ENCODE measurements at regions not wholly inside any gene's neighbourhood (a gene's known extent, or its start where the extent isn't known, plus 50 kb on each side); places are given as distances from the start of the nearest gene placed in this dataset.
"Not testable (repeated sequence)": the region's sequence is repeated elsewhere in the genome, so short reads cannot be mapped to it uniquely, and the experiment has no call there.

- DNase-seq = no peak
These were observed 787.9 kb upstream of the POM121L12 start for GRCh38 chr7:52247518-52247917.

GRCh38 chr7:52243685-52244084 lies 791.7 kb upstream of the POM121L12 start:
- DNase-seq = no peak

- DNase-seq = no peak
These were observed 802.2 kb upstream of the POM121L12 start for GRCh38 chr7:52233248-52233647.

- DNase-seq = no peak
These were observed 823.5 kb upstream of the POM121L12 start for GRCh38 chr7:52211930-52212329.

GRCh38 chr7:52209614-52210013 lies 825.8 kb upstream of the POM121L12 start:
- DNase-seq = no peak

GRCh38 chr7:52197221-52197620 lies 838.2 kb upstream of the POM121L12 start:
- no peak for DNase-seq

- DNase-seq = no peak
These were observed 839.8 kb upstream of the POM121L12 start for GRCh38 chr7:52195664-52196063.

GRCh38 chr7:52189153-52189778 lies 846.2 kb upstream of the POM121L12 start:
- DNase-seq = no peak

- DNase-seq = no peak
These were observed 851.3 kb upstream of the POM121L12 start for GRCh38 chr7:52184006-52184703.

- DNase-seq = no peak
These were observed 855.5 kb upstream of the POM121L12 start for GRCh38 chr7:52179934-52180333.

- DNase-seq = no peak
These were observed 851.5 kb upstream of the COBL start for GRCh38 chr7:52168085-52168484.

- no peak for DNase-seq
These were observed 846.7 kb upstream of the COBL start for GRCh38 chr7:52163311-52163710.

- no peak for DNase-seq
These were observed 844.9 kb upstream of the COBL start for GRCh38 chr7:52161483-52161882.

- not testable (repeated sequence) for DNase-seq
These were observed 842.8 kb upstream of the COBL start for GRCh38 chr7:52159421-52159820.

- DNase-seq = no peak
These were observed 837.8 kb upstream of the COBL start for GRCh38 chr7:52154382-52154781.

GRCh38 chr7:52151559-52151958 lies 835.0 kb upstream of the COBL start:
- no peak for DNase-seq

- no peak for DNase-seq
These were observed 834.3 kb upstream of the COBL start for GRCh38 chr7:52150952-52151351.

GRCh38 chr7:52146871-52147634 lies 830.4 kb upstream of the COBL start:
- no peak for DNase-seq

GRCh38 chr7:52143219-52143618 lies 826.6 kb upstream of the COBL start:
- no peak for DNase-seq

GRCh38 chr7:52140851-52141250 lies 824.2 kb upstream of the COBL start:
- DNase-seq = no peak

- no peak for DNase-seq
These were observed 818.8 kb upstream of the COBL start for GRCh38 chr7:52135403-52135802.

GRCh38 chr7:52129278-52129677 lies 812.7 kb upstream of the COBL start:
- DNase-seq = no peak

- no peak for DNase-seq
These were observed 804.3 kb upstream of the COBL start for GRCh38 chr7:52120912-52121311.

GRCh38 chr7:52119537-52119936 lies 802.9 kb upstream of the COBL start:
- DNase-seq = no peak
